GM23248 (cell line): ENCODE measurements at regions not wholly inside any gene's neighbourhood (a gene's known extent, or its start where the extent isn't known, plus 50 kb on each side); places are given as distances from the start of the nearest gene placed in this dataset.

Experiments
- DNase-seq: peaks from one replicate; pipeline ENCODE4 v3.0.0-alpha.2; 2015
- H2AFZ ChIP-seq: fragments of 200-600 bp; sonication (generic); 2 replicates; pipeline ENCODE4 v1.6.1; 2016; ENCODE audit warnings: antibody characterized with exemption
- H3F3A ChIP-seq: fragments of 200-600 bp; sonication (generic); 2 replicates; pipeline ENCODE4 v1.6.1; 2016; ENCODE audit warnings: mild to moderate bottlenecking, antibody characterized with exemption, mixed run types; ENCODE audit not compliant: insufficient read depth
- H3K27ac ChIP-seq: fragments of 200-600 bp; sonication (generic); 2 replicates; pipeline ENCODE4 v1.5.1; 2016; ENCODE audit warnings: mild to moderate bottlenecking
- H3K27me3 ChIP-seq: fragments of 200-600 bp; sonication (generic); replicated peaks from 2 replicates; pipeline ENCODE4 v1.6.1; 2016; ENCODE audit warnings: mild to moderate bottlenecking; ENCODE audit not compliant: insufficient read depth
- H3K36me3 ChIP-seq: fragments of 200-600 bp; sonication (generic); 2 replicates; pipeline ENCODE4 v1.6.1; 2016; ENCODE audit warnings: low read depth, mild to moderate bottlenecking
- H3K4me1 ChIP-seq: fragments of 200-600 bp; sonication (generic); 2 replicates; pipeline ENCODE4 v1.6.1; 2016; ENCODE audit warnings: mild to moderate bottlenecking; ENCODE audit not compliant: insufficient read depth
- H3K4me2 ChIP-seq: fragments of 200-600 bp; sonication (generic); one replicate; pipeline ENCODE4 v1.6.1; 2016; ENCODE audit warnings: mild to moderate bottlenecking; ENCODE audit not compliant: unreplicated experiment
- H3K4me3 ChIP-seq: fragments of 200-600 bp; sonication (generic); 2 replicates; pipeline ENCODE4 v1.5.1; 2016; ENCODE audit warnings: mild to moderate bottlenecking
- H3K79me2 ChIP-seq: fragments of 200-600 bp; sonication (generic); 2 replicates; pipeline ENCODE4 v1.6.1; 2016; ENCODE audit warnings: mild to moderate bottlenecking; ENCODE audit not compliant: insufficient read depth
- H3K9ac ChIP-seq: fragments of 200-600 bp; sonication (generic); 2 replicates; pipeline ENCODE4 v1.6.1; 2016; ENCODE audit warnings: mild to moderate bottlenecking
- H3K9me2 ChIP-seq: fragments of 200-600 bp; sonication (generic); 2 replicates; pipeline ENCODE4 v1.6.1; 2016; ENCODE audit warnings: mixed run types, mild to moderate bottlenecking, moderate library complexity; ENCODE audit not compliant: insufficient read depth
- H3K9me3 ChIP-seq: fragments of 200-600 bp; sonication (generic); one replicate; pipeline ENCODE4 v1.6.1; 2017; ENCODE audit warnings: low read depth
- H4K20me1 ChIP-seq: fragments of 200-600 bp; sonication (generic); 2 replicates; pipeline ENCODE4 v1.6.0; 2016; ENCODE audit not compliant: insufficient read depth
- EZH2 ChIP-seq: fragments of 200-600 bp; sonication (generic); IDR thresholded peaks from 2 replicates; pipeline ENCODE4 v1.6.1; 2018; ENCODE audit warnings: antibody characterized with exemption, mild to moderate bottlenecking; ENCODE audit not compliant: insufficient read depth, poor library complexity, severe bottlenecking
- EZH2phosphoT487 ChIP-seq: fragments of 200-600 bp; sonication (generic); IDR thresholded peaks from 2 replicates; pipeline ENCODE4 v1.6.1; 2018; ENCODE audit warnings: antibody characterized with exemption, moderate library complexity, mild to moderate bottlenecking, low read depth; ENCODE audit not compliant: insufficient read depth
- WGBS, 2 experiments: methylation state at CpG; one replicate each; pipeline ENCODE4 v1.1.6; 2015 to 2017; ENCODE audit warnings: low lambda C conversion rate in 2 of 2, low coverage in 1 of 2; ENCODE audit errors: missing lambda C conversion rate in 2 of 2; 5-methylcytosine and 5-hydroxymethylcytosine counted together
- in situ Hi-C: fragments of 300-500 bp; cut with MboI; formaldehyde crosslinking; loops from 2 replicates; pipeline ENCODE4 v1.15.0; 2020

- DNase-seq = peak; percentile 54
- Histone ChIP-seq H3K27ac (no peak overlapping the region), H4K20me1 (no peaks in the 10 kb centered on the region), H3K9me2 (no peaks in the 10 kb centered on the region), H3K4me3 (no peak overlapping the region), H3K27me3 (no peaks in the 10 kb centered on the region), H3F3A (peaks cover 11% of the 10 kb centered on the region; the same call in 1 of the 2 replicates), H3K79me2 (no peaks in the 10 kb centered on the region), H3K36me3 (no peaks in the 10 kb centered on the region), H2AFZ (no peak overlapping the region), H3K4me2 (no peak overlapping the region), H3K9ac (no peak overlapping the region), H3K4me1 (peaks cover 20% of the 10 kb centered on the region; the same call in 1 of the 2 replicates), H3K9me3 (no peaks in the 10 kb centered on the region)
- in situ Hi-C loops = no loop called here
- TF ChIP-seq EZH2phosphoT487 (no peak), EZH2 (no peak)
Measured at GRCh38 chr5:125142458-125142857, 396.0 kb upstream of the ZNF608 start.

DNA sequence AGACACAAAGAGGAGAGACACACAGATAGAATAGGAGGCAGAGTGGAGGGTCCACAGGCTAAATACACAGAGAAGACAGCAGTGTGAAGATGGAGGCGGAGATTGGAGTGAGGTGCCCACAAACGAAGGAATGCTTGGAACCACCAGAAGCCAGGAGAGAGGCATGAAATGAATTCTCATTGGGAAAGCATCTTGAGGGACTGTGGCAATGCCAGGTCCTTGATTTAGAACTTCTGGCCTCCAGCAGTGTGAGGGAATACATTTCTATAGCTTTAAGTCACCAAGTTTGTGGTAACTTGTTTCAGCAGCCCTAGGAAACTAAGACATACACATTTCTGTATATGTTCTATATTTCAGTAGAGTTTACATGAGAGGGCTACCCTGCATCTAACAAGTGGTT, 396.6 kb upstream of the ZNF608 start:
- Histone ChIP-seq H3K4me3 (no peak overlapping the region), H4K20me1 (no peaks in the 10 kb centered on the region), H3K36me3 (no peaks in the 10 kb centered on the region), H3K27me3 (no peaks in the 10 kb centered on the region), H3K9me2 (no peaks in the 10 kb centered on the region), H3K79me2 (no peaks in the 10 kb centered on the region), H3F3A (peaks cover 11% of the 10 kb centered on the region; the same call in 1 of the 2 replicates), H3K27ac (no peak overlapping the region), H3K9me3 (no peaks in the 10 kb centered on the region), H2AFZ (no peak overlapping the region), H3K4me2 (no peak overlapping the region), H3K9ac (no peak overlapping the region), H3K4me1 (peaks cover 20% of the 10 kb centered on the region; the same call in 1 of the 2 replicates)
- no peak for TF ChIP-seq EZH2phosphoT487
- TF ChIP-seq EZH2 = no peak
- WGBS, 2 experiments = 42 to 50% methylated on average over 2 of the region's 2 CpGs
- DNase-seq = peak; percentile 14
- in situ Hi-C loops = no loop called here

- Histone ChIP-seq H2AFZ (no peak overlapping the region), H3K27ac (no peak overlapping the region), H3K9me2 (no peaks in the 10 kb centered on the region), H3K4me2 (no peak overlapping the region), H3K4me3 (no peak overlapping the region), H3K4me1 (no peaks in the 10 kb centered on the region), H3K27me3 (no peaks in the 10 kb centered on the region; the same call in 1 of the 2 replicates), H4K20me1 (no peaks in the 10 kb centered on the region), H3K9me3 (no peaks in the 10 kb centered on the region), H3K9ac (no peak overlapping the region), H3K36me3 (no peaks in the 10 kb centered on the region), H3K79me2 (no peaks in the 10 kb centered on the region), H3F3A (no peaks in the 10 kb centered on the region)
- no peak for DNase-seq
- 91 to 95% methylated on average over 1 of the region's 1 CpG for WGBS, 2 experiments
- TF ChIP-seq EZH2phosphoT487 = no peak
- TF ChIP-seq EZH2 = no peak
- in situ Hi-C loops = no loop called here
Measured at GRCh38 chr5:125148076-125148475, 401.6 kb upstream of the ZNF608 start.

DNA sequence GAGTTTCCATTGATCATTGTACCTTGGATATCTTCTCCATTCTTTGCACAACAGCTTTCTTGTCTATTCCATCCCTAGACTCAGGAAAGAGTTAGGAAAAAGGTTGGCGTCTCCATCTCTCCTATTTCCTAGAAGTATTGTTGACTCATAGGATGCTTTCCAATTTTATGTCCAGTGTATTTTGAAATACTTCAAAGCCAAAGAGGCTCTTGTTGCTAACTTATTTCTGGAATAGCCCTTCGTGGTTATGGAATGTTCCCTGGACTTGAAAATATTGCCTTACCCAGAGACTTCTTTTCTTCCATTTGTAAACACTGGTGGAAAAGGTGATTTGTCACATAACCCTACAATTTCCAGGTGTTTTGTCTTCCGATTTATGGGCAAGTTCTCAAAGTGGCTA, 402.3 kb upstream of the ZNF608 start:
- TF ChIP-seq EZH2phosphoT487 = no peak
- no peak overlapping the region for H2AFZ ChIP-seq
- no peak overlapping the region for H3K9ac ChIP-seq
- no peaks in the 10 kb centered on the region for H3K79me2 ChIP-seq
- no peaks in the 10 kb centered on the region for H3K9me2 ChIP-seq
- no peaks in the 10 kb centered on the region for H3K9me3 ChIP-seq
- H3K4me2 ChIP-seq = no peak overlapping the region
- no peak overlapping the region for H3K27ac ChIP-seq
- H3K4me3 ChIP-seq = no peak overlapping the region
- peak; percentile 35 for DNase-seq
- H4K20me1 ChIP-seq = no peaks in the 10 kb centered on the region
- WGBS, 2 experiments = 47 to 52% methylated on average over 3 of the region's 3 CpGs
- H3K27me3 ChIP-seq = no peaks in the 10 kb centered on the region; the same call in 1 of the 2 replicates
- no peaks in the 10 kb centered on the region for H3K36me3 ChIP-seq
- in situ Hi-C loops = no loop called here
- no peaks in the 10 kb centered on the region for H3K4me1 ChIP-seq
- H3F3A ChIP-seq = no peaks in the 10 kb centered on the region

DNA sequence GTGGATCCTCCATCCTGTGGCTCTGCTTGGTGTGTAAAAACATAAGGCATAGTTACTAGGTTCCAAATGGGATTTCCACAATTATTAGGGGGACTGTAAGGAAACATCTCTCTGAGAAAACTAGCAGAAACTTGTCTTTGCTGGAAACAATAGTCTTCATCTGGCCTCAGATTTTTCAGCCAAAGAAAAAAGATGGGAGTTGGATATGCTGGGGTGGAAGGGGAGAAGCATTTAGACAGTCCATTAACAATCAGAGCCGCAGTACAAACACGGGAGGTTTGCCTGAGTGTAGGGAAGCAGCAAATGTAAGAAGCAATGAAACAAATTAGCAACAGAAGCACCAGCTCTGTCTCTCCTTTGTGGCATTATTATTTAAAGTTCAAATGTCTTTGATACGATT, 402.7 kb upstream of the ZNF608 start:
- H3K4me1 ChIP-seq = no peaks in the 10 kb centered on the region
- no peaks in the 10 kb centered on the region for H3K36me3 ChIP-seq
- H3K27me3 ChIP-seq = no peaks in the 10 kb centered on the region; the same call in 1 of the 2 replicates
- H2AFZ ChIP-seq = no peak overlapping the region
- in situ Hi-C loops = no loop called here
- no peaks in the 10 kb centered on the region for H3K9me2 ChIP-seq
- TF ChIP-seq EZH2 = no peak
- TF ChIP-seq EZH2phosphoT487 = no peak
- no peak overlapping the region for H3K9ac ChIP-seq
- H3K4me2 ChIP-seq = no peak overlapping the region
- H3K4me3 ChIP-seq = no peak overlapping the region
- no peaks in the 10 kb centered on the region for H3K9me3 ChIP-seq
- 43 to 46% methylated on average over 3 of the region's 3 CpGs for WGBS, 2 experiments
- H3F3A ChIP-seq = no peaks in the 10 kb centered on the region
- no peak overlapping the region for H3K27ac ChIP-seq
- DNase-seq = no peak
- H4K20me1 ChIP-seq = no peaks in the 10 kb centered on the region
- H3K79me2 ChIP-seq = no peaks in the 10 kb centered on the region
